Keratinocyte (primary cell): ENCODE measurements at regions not wholly inside any gene's neighbourhood (a gene's known extent, or its start where the extent isn't known, plus 50 kb on each side); places are given as distances from the start of the nearest gene placed in this dataset.

Source experiments
- EZH2 ChIP-seq: IDR thresholded peaks from one replicate; pipeline ENCODE4 v1.6.1; 2012; ENCODE audit warnings: inconsistent platforms, mild to moderate bottlenecking, low read length, moderate library complexity
- TF ChIP-seq, protein P1 (sequence below), 3 experiments: IDR thresholded peaks in 1 of 3; conservative IDR thresholded peaks in 1 of 3; optimal IDR thresholded peaks in 1 of 3; 2 replicates in 2 of 3; 3 replicates in 1 of 3; pipeline versions ENCODE3 to v1.5.1; 2011; ENCODE audit warnings: low read length in 3 of 3, mild to moderate bottlenecking in 3 of 3, moderate library complexity in 2 of 3, control low read depth in 1 of 3, inconsistent platforms in 1 of 3; ENCODE audit not compliant: insufficient read depth in 2 of 3; ENCODE audit errors: extremely low read depth in 1 of 3

DNA sequence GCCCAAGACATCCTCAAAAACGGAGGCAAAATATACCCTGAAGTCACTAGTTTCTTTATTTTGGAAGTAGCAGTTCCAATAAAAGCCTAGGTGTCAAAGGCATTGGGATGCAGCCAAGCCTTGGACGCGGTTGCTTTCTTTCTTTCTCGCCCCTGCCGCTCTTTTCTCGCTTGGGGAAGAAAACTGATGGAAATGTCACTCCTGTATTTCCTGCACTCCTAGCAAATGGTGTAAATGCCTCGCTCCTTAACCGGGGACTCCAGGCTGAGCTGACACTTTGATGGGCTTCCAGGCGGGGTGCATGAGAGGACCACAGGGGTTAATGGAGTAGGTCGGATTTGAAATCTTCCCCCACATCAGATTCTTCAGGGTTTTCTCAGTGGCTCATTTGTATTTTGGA is 114.1 kb downstream of the FOXL1 start:
- TF ChIP-seq, protein P1, sequence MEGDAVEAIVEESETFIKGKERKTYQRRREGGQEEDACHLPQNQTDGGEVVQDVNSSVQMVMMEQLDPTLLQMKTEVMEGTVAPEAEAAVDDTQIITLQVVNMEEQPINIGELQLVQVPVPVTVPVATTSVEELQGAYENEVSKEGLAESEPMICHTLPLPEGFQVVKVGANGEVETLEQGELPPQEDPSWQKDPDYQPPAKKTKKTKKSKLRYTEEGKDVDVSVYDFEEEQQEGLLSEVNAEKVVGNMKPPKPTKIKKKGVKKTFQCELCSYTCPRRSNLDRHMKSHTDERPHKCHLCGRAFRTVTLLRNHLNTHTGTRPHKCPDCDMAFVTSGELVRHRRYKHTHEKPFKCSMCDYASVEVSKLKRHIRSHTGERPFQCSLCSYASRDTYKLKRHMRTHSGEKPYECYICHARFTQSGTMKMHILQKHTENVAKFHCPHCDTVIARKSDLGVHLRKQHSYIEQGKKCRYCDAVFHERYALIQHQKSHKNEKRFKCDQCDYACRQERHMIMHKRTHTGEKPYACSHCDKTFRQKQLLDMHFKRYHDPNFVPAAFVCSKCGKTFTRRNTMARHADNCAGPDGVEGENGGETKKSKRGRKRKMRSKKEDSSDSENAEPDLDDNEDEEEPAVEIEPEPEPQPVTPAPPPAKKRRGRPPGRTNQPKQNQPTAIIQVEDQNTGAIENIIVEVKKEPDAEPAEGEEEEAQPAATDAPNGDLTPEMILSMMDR (optimal IDR thresholded peaks at IDR 0.05 in 1 of 3, IDR thresholded peaks at IDR 0.05 in 1 of 3, conservative IDR thresholded peaks at IDR 0.05 in 1 of 3; ENCODE audit: extremely low read depth in 1 of 3, insufficient read depth in 2 of 3, low read length in 3 of 3) = no peak
- TF ChIP-seq EZH2 = no peak
